Small intestine (tissue), 7 donors: ENCODE measurements at regions not wholly inside any gene's neighbourhood (a gene's known extent, or its start where the extent isn't known, plus 50 kb on each side); places are given as distances from the start of the nearest gene placed in this dataset.

Experiments
- DNase-seq, 2 donors: peaks; one replicate each; pipeline versions ENCODE4 v3.0.0 to v3.0.0-alpha.2; 2013
- FAIRE-seq: peaks from 2 replicates; lab custom pipeline; 2012; peaks lifted over from hg19 to GRCh38; lab: Jason Lieb, UNC
- H3K27ac ChIP-seq, 3 donors: one replicate each; pipeline ENCODE4 v1.5.1; 2013; ENCODE audit warnings: low read length in 2 of 3, mild to moderate bottlenecking in 2 of 3, control low read depth in 1 of 3, inconsistent platforms in 1 of 3, low read depth in 1 of 3, moderate library complexity in 1 of 3
- H3K27me3 ChIP-seq, 3 donors: one replicate each; pipeline ENCODE4 v1.6.1; 2013; ENCODE audit warnings: low read length in 3 of 3, inconsistent platforms in 1 of 3; ENCODE audit not compliant: control insufficient read depth in 3 of 3, insufficient read depth in 3 of 3
- H3K36me3 ChIP-seq, 3 donors: one replicate each; pipeline ENCODE4 v1.6.1; 2013; ENCODE audit warnings: low read length in 3 of 3, inconsistent platforms in 1 of 3, low read depth in 1 of 3, mild to moderate bottlenecking in 1 of 3, moderate library complexity in 1 of 3; ENCODE audit not compliant: control insufficient read depth in 3 of 3, insufficient read depth in 2 of 3
- H3K4me1 ChIP-seq, 3 donors: one replicate each; pipeline ENCODE4 v1.6.1; 2013; ENCODE audit warnings: low read length in 2 of 3, inconsistent platforms in 1 of 3, low read depth in 1 of 3, mild to moderate bottlenecking in 1 of 3, moderate library complexity in 1 of 3; ENCODE audit not compliant: control insufficient read depth in 3 of 3, insufficient read depth in 2 of 3
- H3K4me3 ChIP-seq, 3 donors: one replicate each; pipeline ENCODE4 v1.5.1; 2013; ENCODE audit warnings: low read length in 3 of 3, control low read depth in 1 of 3, inconsistent platforms in 1 of 3, low read depth in 1 of 3, mild to moderate bottlenecking in 1 of 3, moderate library complexity in 1 of 3
- H3K9me3 ChIP-seq, 2 donors: one replicate each; pipeline ENCODE4 v1.6.1; 2013; ENCODE audit warnings: low read depth in 1 of 2, low read length in 1 of 2; ENCODE audit not compliant: control insufficient read depth in 2 of 2, insufficient read depth in 1 of 2
- WGBS, 3 donors: extraction: QIAGEN DNeasy Blood & Tissue Kit; methylation state at CpG; one replicate each; pipeline ENCODE4 v1.1.7; 2013; 5-methylcytosine and 5-hydroxymethylcytosine counted together
- donor health status: healthy with polysubstance abuse.
- donor health status: control.
- donor health status: control.
- donor health status: Bipolar disorder and iron deficiency.
- donor health status: healthy.

DNA sequence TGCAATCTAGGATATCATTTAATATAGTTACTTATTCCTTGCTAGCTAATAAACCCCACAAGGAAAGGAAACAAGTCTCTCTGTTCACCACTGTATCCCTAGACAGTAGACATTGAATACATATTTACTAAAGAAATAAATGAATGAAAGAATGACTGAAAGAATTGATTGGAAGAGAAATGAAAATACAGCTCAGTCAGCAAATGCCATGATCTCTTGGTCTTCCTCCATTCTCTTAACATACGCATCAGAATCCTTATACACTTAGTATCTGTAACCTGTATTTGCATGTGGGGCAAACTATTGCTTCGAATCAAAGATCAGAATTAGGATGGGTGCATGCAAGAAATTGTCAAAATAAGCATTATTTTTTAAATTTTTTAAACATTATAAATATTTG lies 500.8 kb upstream of the ADGRL2 start:
- no peaks in the 10 kb centered on the region for H3K36me3 ChIP-seq
- no peaks in the 10 kb centered on the region for H3K4me1 ChIP-seq
- H3K27me3 ChIP-seq: no peaks in the 10 kb centered on the region
- DNase-seq: no peak
- no peak overlapping the region for H3K27ac ChIP-seq
- FAIRE-seq: no peak
- WGBS, 3 donors: 92 to 93% (median 92%) methylated on average over 2 of the region's 2 CpGs
- no peak overlapping the region for H3K4me3 ChIP-seq
- no peaks in the 10 kb centered on the region for H3K9me3 ChIP-seq

DNA sequence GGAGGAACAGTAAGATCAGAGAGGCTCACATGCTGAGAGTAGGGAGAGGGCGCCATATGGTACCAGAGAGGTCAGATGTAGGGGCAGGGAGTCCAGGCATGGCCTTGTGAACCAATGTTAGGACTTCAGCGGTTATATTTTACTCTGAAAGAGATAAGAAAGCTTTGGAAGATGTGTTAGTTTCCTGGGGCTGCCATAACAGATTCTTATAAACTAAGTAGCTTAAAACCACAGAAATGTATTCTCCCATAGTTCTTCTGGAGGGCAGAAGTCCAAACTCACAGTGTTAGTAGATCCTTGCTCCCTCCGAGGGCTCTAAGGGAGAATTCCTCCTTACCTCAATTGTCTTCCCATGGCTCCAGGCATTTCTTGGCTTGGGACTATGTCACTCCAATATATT lies 502.5 kb upstream of the ADGRL2 start:
- Histone ChIP-seq H3K4me1 (no peaks in the 10 kb centered on the region), H3K4me3 (no peak overlapping the region), H3K9me3 (no peaks in the 10 kb centered on the region), H3K36me3 (no peaks in the 10 kb centered on the region), H3K27me3 (no peaks in the 10 kb centered on the region), H3K27ac (no peak overlapping the region)
- 78 to 93% (median 88%) methylated on average over 3 of the region's 3 CpGs for WGBS, 3 donors
- FAIRE-seq (no peak), DNase-seq (no peak)

DNA sequence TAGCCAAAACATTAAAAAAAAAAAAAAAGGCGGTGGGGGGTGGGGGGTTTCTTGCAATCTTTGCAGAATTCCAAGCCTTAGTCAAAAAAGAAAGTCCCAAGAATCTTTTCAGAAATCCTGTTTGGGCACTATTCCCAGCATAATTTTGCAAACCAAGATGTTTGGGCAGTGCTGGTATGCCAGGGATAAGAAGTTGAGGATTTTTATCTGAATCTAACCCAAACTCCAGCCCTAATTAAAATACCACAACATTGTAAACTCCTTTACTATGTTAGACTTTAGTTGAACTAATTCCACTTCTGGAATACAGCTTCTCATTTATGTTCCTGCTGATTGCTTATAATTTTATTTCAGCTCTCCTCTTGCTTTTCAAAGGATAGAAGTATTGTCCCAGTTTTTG lies 504.1 kb upstream of the ADGRL2 start:
- H3K4me3 ChIP-seq: no peak overlapping the region
- DNase-seq: no peak
- H3K27me3 ChIP-seq: no peaks in the 10 kb centered on the region
- no peak for FAIRE-seq
- no peaks in the 10 kb centered on the region for H3K4me1 ChIP-seq
- no peaks in the 10 kb centered on the region for H3K9me3 ChIP-seq
- H3K27ac ChIP-seq: no peak overlapping the region
- no peaks in the 10 kb centered on the region for H3K36me3 ChIP-seq
- WGBS, 3 donors: 25 to 36% (median 27%) methylated on average over 1 of the region's 1 CpG

GRCh38 chr1:81290326-81290725 lies 510.4 kb upstream of the ADGRL2 start:
- Histone ChIP-seq H3K27ac (no peak overlapping the region), H3K27me3 (no peaks in the 10 kb centered on the region), H3K4me1 (no peaks in the 10 kb centered on the region), H3K36me3 (no peaks in the 10 kb centered on the region), H3K4me3 (no peak overlapping the region), H3K9me3 (peaks cover 0 to 2% of the 10 kb centered on the region in 2 donors)
- DNase-seq (no peak), FAIRE-seq (no peak)
- WGBS, 3 donors: 93 to 95% (median 93%) methylated on average over 6 of the region's 6 CpGs

DNA sequence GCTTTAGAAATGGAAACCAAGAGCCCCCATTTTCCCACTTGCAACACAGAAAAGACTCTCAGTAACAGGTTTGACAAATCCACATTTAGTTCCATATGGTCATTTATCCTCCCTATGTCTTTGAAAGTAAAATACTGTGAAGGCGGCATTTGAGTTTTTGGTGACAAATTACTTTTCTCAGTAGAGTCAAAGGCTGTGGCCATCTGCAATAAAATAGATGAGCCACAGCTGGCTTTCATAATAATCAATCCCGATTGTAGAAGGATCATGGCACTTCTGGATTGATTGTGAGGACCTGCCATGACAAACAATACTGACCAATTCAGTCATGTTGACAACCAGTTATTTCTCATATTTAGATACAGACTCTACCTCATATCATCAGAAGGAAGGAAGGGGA lies 512.0 kb upstream of the ADGRL2 start:
- 86 to 97% (median 89%) methylated on average over 2 of the region's 2 CpGs for WGBS, 3 donors
- DNase-seq (no peak), FAIRE-seq (no peak)
- H3K27ac ChIP-seq: no peak overlapping the region
- H3K4me3 ChIP-seq: no peak overlapping the region
- no peaks in the 10 kb centered on the region for H3K36me3 ChIP-seq
- no peaks in the 10 kb centered on the region for H3K27me3 ChIP-seq
- no peaks in the 10 kb centered on the region for H3K4me1 ChIP-seq
- peaks cover 0 to 2% of the 10 kb centered on the region in 2 donors for H3K9me3 ChIP-seq

DNA sequence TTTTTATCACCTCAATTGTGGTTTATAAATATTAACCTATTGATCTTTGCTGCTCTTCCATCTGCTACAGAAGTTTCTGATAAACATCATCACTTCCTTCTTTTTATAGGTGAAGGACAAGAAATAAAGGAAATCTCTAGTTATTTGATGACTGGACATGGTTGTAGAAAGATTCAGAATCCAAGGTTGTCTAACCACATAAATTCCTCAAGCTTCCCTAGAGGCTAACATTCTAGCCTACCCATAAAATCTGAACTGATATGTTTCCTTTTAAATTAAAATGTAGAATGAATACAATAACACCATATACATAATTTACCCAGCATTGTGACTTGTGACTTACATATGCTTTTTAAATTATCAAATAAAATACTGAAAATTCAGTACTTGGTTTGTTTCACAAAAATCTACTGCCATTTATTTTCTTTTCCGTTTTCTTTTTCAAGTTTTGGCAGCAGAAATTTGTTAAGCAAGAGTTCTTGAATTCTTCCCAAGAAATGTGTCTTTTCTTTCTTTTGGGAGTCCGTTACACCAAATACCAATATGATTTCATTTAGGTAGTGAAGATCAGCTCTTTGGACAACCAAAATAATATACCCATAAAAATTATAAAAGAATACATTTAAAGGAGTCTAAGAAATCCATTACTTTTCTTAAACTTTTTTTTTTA lies 513.2 kb upstream of the ADGRL2 start:
- Histone ChIP-seq H3K9me3 (peaks cover 0 to 2% of the 10 kb centered on the region in 2 donors), H3K27ac (no peak overlapping the region), H3K27me3 (no peaks in the 10 kb centered on the region), H3K4me3 (no peak overlapping the region), H3K36me3 (no peaks in the 10 kb centered on the region), H3K4me1 (no peaks in the 10 kb centered on the region)
- FAIRE-seq (no peak), DNase-seq (no peak)
- 58 to 75% (median 72%) methylated on average over 2 of the region's 2 CpGs for WGBS, 3 donors

DNA sequence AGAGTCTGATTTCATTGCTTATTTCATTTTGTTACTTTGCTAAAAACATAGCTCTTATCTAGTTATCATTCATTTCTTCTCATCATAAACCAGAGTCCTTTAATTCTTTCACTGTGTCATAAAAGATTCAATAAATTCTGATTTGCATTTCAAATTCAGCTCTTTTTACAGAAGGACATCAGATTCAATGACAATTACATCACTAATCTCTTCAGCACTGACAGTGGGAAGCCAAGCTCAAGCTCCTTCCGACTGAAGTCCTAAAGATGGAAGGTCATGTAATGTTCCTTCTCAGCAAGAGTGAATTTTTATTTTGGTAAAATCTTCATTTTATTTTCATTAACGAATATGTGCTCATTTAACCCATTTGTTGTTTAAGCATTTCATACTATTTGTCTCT lies 530.7 kb upstream of the ADGRL2 start:
- FAIRE-seq (no peak), DNase-seq (no peak)
- no peaks in the 10 kb centered on the region for H3K4me1 ChIP-seq
- H3K27me3 ChIP-seq: no peaks in the 10 kb centered on the region
- WGBS, 3 donors: 83 to 88% (median 83%) methylated on average over 2 of the region's 2 CpGs
- H3K4me3 ChIP-seq: no peak overlapping the region
- H3K9me3 ChIP-seq: no peaks in the 10 kb centered on the region
- H3K27ac ChIP-seq: no peak overlapping the region
- H3K36me3 ChIP-seq: no peaks in the 10 kb centered on the region

GRCh38 chr1:81264976-81265375 lies 535.8 kb upstream of the ADGRL2 start:
- Histone ChIP-seq H3K9me3 (no peaks in the 10 kb centered on the region), H3K27me3 (no peaks in the 10 kb centered on the region), H3K4me1 (no peaks in the 10 kb centered on the region), H3K4me3 (no peak overlapping the region), H3K36me3 (no peaks in the 10 kb centered on the region), H3K27ac (no peak overlapping the region)
- FAIRE-seq (no peak), DNase-seq (no peak)
- WGBS, 3 donors: 69 to 82% (median 76%) methylated on average over 3 of the region's 3 CpGs
